BLaER1 treated with 17β-estradiol and CSF1 and Interleukin-3, amounts not matched to agents 10 nM and 100 nM (cell line): ENCODE measurements at regions not wholly inside any gene's neighbourhood (a gene's known extent, or its start where the extent isn't known, plus 50 kb on each side); places are given as distances from the start of the nearest gene placed in this dataset.

ENCODE experiments used
- H3K27ac ChIP-seq, 11 experiments: shearing (Covaris generic); formaldehyde crosslinking; 2 replicates each; pipeline ENCODE4 v1.8.1; 2022
- H3K27me3 ChIP-seq, 11 experiments: shearing (Covaris generic); formaldehyde crosslinking; 2 replicates each; pipeline ENCODE4 v1.8.1; 2022
- H3K36me3 ChIP-seq, 11 experiments: shearing (Covaris generic); formaldehyde crosslinking; 2 replicates each; pipeline ENCODE4 v1.8.1; 2022
- H3K4me1 ChIP-seq, 10 experiments: shearing (Covaris generic); formaldehyde crosslinking; 2 replicates each; pipeline ENCODE4 v1.8.1; 2022
- H3K4me2 ChIP-seq, 11 experiments: shearing (Covaris generic); formaldehyde crosslinking; 2 replicates each; pipeline ENCODE4 v1.8.1; 2022
- H3K4me3 ChIP-seq, 10 experiments: shearing (Covaris generic); formaldehyde crosslinking; 2 replicates each; pipeline ENCODE4 v1.8.1; 2022
- H3K9ac ChIP-seq, 11 experiments: shearing (Covaris generic); formaldehyde crosslinking; 2 replicates each; pipeline ENCODE4 v1.8.1; 2022
- H3K9me3 ChIP-seq, 11 experiments: shearing (Covaris generic); formaldehyde crosslinking; replicated peaks in 1 of 11; 2 replicates each; pipeline ENCODE4 v1.8.1; 2022
- H4K20me1 ChIP-seq, 11 experiments: shearing (Covaris generic); formaldehyde crosslinking; 2 replicates each; pipeline ENCODE4 v1.8.1; 2022
- Cebpa-rat ChIP-seq, 11 experiments: shearing (Covaris generic); IDR thresholded peaks; 2 replicates each; pipeline ENCODE4 v1.8.1; 2022

- peaks cover 0 to 25% (median 0%) of the 10 kb centered on the region in 11 experiments; a peak in 6 of 22 replicates for H3K27me3 ChIP-seq
- H3K36me3 ChIP-seq, result peaks cover 0 to 7% (median 0%) of the 10 kb centered on the region in 11 experiments; a peak in 1 of 22 replicates
- no peak overlapping the region for H3K9ac ChIP-seq
- no peak overlapping the region for H3K27ac ChIP-seq
- H3K4me2 ChIP-seq, result peak overlapping the region in 3 of 11 experiments; percentile 25 to 68 (median 40); a peak in 5 of 22 replicates
- H4K20me1 ChIP-seq, result no peaks in the 10 kb centered on the region
- H3K4me1 ChIP-seq, result peaks cover 9 to 47% (median 12%) of the 10 kb centered on the region in 10 experiments; a peak in 18 of 20 replicates
- TF ChIP-seq Cebpa-rat (IDR thresholded peaks at IDR 0.05), result no peak
- H3K4me3 ChIP-seq, result no peak overlapping the region
- H3K9me3 ChIP-seq, result peaks cover 29 to 53% (median 33%) of the 10 kb centered on the region in 11 experiments
Measured at GRCh38 chr9:87810679-87811178, 71.9 kb upstream of the SPATA31E1 start.

- Histone ChIP-seq H3K36me3 (peaks cover 0 to 7% (median 0%) of the 10 kb centered on the region in 11 experiments; a peak in 1 of 22 replicates), H3K27me3 (peaks cover 0 to 25% (median 0%) of the 10 kb centered on the region in 11 experiments; a peak in 6 of 22 replicates), H3K4me2 (peak overlapping the region; percentile 16 to 75 (median 48); a peak in 21 of 22 replicates), H4K20me1 (no peaks in the 10 kb centered on the region), H3K4me3 (no peak overlapping the region), H3K27ac (peak overlapping the region in 1 of 11 experiments; percentile 2; a peak in 1 of 22 replicates), H3K4me1 (peaks cover 9 to 62% (median 12%) of the 10 kb centered on the region in 10 experiments; a peak in 18 of 20 replicates), H3K9ac (no peak overlapping the region), H3K9me3 (peaks cover 24 to 38% (median 27%) of the 10 kb centered on the region in 11 experiments)
- TF ChIP-seq Cebpa-rat (IDR thresholded peaks at IDR 0.05), result no peak
Measured at GRCh38 chr9:87812375-87813118, 70.1 kb upstream of the SPATA31E1 start.

GRCh38 chr9:87813119-87813463 lies 69.6 kb upstream of the SPATA31E1 start:
- peaks cover 0 to 7% (median 0%) of the 10 kb centered on the region in 11 experiments; a peak in 1 of 22 replicates for H3K36me3 ChIP-seq
- peaks cover 0 to 25% (median 0%) of the 10 kb centered on the region in 11 experiments; a peak in 6 of 22 replicates for H3K27me3 ChIP-seq
- TF ChIP-seq Cebpa-rat (IDR thresholded peaks at IDR 0.05), result no peak
- H4K20me1 ChIP-seq, result no peaks in the 10 kb centered on the region
- H3K4me2 ChIP-seq, result peak overlapping the region; percentile 16 to 75 (median 48); a peak in 21 of 22 replicates
- H3K4me1 ChIP-seq, result peaks cover 9 to 62% (median 12%) of the 10 kb centered on the region in 10 experiments; a peak in 18 of 20 replicates
- no peak overlapping the region for H3K27ac ChIP-seq
- H3K9me3 ChIP-seq, result peaks cover 19 to 33% (median 22%) of the 10 kb centered on the region in 11 experiments
- H3K9ac ChIP-seq, result no peak overlapping the region
- no peak overlapping the region for H3K4me3 ChIP-seq

GRCh38 chr9:87816036-87816435 lies 66.6 kb upstream of the SPATA31E1 start:
- H3K27me3 ChIP-seq, result peaks cover 0 to 25% (median 0%) of the 10 kb centered on the region in 11 experiments; a peak in 6 of 22 replicates
- H3K4me3 ChIP-seq, result no peak overlapping the region
- no peaks in the 10 kb centered on the region for H3K36me3 ChIP-seq
- H3K27ac ChIP-seq, result no peak overlapping the region
- TF ChIP-seq Cebpa-rat (IDR thresholded peaks at IDR 0.05), result no peak
- peak overlapping the region in 2 of 11 experiments; percentile 7 to 18; a peak in 2 of 22 replicates for H3K4me2 ChIP-seq
- H4K20me1 ChIP-seq, result no peaks in the 10 kb centered on the region
- H3K9ac ChIP-seq, result no peak overlapping the region
- peaks cover 0 to 7% (median 0%) of the 10 kb centered on the region in 11 experiments; a peak in 1 of 22 replicates for H3K9me3 ChIP-seq
- peaks cover 9 to 49% (median 12%) of the 10 kb centered on the region in 10 experiments; a peak in 18 of 20 replicates for H3K4me1 ChIP-seq

DNA sequence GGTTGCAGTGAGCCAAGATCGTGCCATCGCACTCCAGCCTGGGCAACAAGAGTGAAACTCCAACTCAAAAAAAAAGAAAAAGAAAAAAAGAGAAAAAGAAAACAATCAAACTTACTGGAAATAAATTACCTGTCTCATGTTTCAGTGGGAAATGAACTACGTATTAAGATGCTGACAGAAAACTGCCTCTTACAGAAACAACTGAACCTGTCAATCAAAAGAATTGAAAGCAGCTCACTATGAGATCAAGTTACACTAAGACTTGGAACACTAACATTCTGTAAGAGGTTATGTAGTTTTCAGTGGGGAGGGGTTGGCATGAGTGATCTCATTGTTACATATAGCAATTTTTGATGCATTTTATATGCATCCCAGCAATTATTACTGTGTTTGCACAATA lies 64.4 kb upstream of the SPATA31E1 start:
- Histone ChIP-seq H3K4me2 (no peak overlapping the region), H3K27ac (no peak overlapping the region), H3K9me3 (peaks cover 0 to 12% (median 0%) of the 10 kb centered on the region in 11 experiments; a peak in 5 of 22 replicates), H3K9ac (no peak overlapping the region), H4K20me1 (no peaks in the 10 kb centered on the region), H3K27me3 (peaks cover 0 to 13% (median 0%) of the 10 kb centered on the region in 11 experiments; a peak in 4 of 22 replicates), H3K4me3 (no peak overlapping the region), H3K36me3 (no peaks in the 10 kb centered on the region), H3K4me1 (peaks cover 0 to 26% (median 0%) of the 10 kb centered on the region in 10 experiments; a peak in 7 of 20 replicates)
- TF ChIP-seq Cebpa-rat (IDR thresholded peaks at IDR 0.05), result no peak

- Histone ChIP-seq H3K27ac (no peak overlapping the region), H3K9me3 (peaks cover 11 to 33% (median 16%) of the 10 kb centered on the region in 11 experiments), H3K27me3 (no peaks in the 10 kb centered on the region), H3K9ac (no peak overlapping the region), H3K36me3 (no peaks in the 10 kb centered on the region), H3K4me2 (no peak overlapping the region), H3K4me1 (peaks cover 0 to 10% (median 0%) of the 10 kb centered on the region in 10 experiments; a peak in 5 of 20 replicates), H4K20me1 (no peaks in the 10 kb centered on the region), H3K4me3 (no peak overlapping the region)
- no peak for TF ChIP-seq Cebpa-rat (IDR thresholded peaks at IDR 0.05)
Measured at GRCh38 chr9:87824216-87824875, 58.3 kb upstream of the SPATA31E1 start.

DNA sequence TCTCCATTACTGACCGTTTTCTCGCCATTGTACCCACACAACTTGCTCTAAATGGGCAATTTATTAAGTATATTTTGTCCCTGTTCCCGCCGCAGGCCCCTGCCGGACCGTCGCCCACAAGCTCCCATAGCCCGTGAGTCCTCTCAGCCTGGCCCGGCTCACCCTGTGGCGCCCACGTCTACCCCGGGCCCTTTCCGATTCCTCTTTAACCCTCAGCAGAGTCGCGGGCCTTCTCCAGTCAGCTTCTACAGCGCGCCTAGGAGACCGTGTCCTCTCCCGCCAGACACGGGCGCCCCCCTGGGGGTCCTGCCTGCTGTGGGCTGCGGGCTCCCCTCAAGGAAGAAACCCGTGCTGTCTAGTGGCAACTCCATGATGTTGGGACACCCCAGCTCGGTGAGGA lies 57.8 kb upstream of the SPATA31E1 start:
- H4K20me1 ChIP-seq, result no peaks in the 10 kb centered on the region
- TF ChIP-seq Cebpa-rat (IDR thresholded peaks at IDR 0.05), result no peak
- H3K27me3 ChIP-seq, result no peaks in the 10 kb centered on the region
- H3K9ac ChIP-seq, result no peak overlapping the region
- no peak overlapping the region for H3K4me2 ChIP-seq
- H3K36me3 ChIP-seq, result no peaks in the 10 kb centered on the region
- H3K9me3 ChIP-seq, result peaks cover 11 to 33% (median 16%) of the 10 kb centered on the region in 11 experiments
- no peak overlapping the region for H3K27ac ChIP-seq
- H3K4me1 ChIP-seq, result peaks cover 0 to 12% (median 0%) of the 10 kb centered on the region in 10 experiments; a peak in 5 of 20 replicates
- H3K4me3 ChIP-seq, result no peak overlapping the region

GRCh38 chr9:87826331-87826730 lies 56.3 kb upstream of the SPATA31E1 start:
- no peak overlapping the region for H3K27ac ChIP-seq
- H3K27me3 ChIP-seq, result no peaks in the 10 kb centered on the region
- H3K4me1 ChIP-seq, result peaks cover 0 to 16% (median 0%) of the 10 kb centered on the region in 10 experiments; a peak in 5 of 20 replicates
- no peaks in the 10 kb centered on the region for H4K20me1 ChIP-seq
- no peaks in the 10 kb centered on the region for H3K36me3 ChIP-seq
- H3K4me3 ChIP-seq, result no peak overlapping the region
- 0 out of 22 replicates have a peak overlapping the region, but pooled peaks of 1 of the 11 experiments have one; percentile 18 for H3K4me2 ChIP-seq
- peaks cover 11 to 26% (median 16%) of the 10 kb centered on the region in 11 experiments for H3K9me3 ChIP-seq
- TF ChIP-seq Cebpa-rat (IDR thresholded peaks at IDR 0.05), result no peak
- no peak overlapping the region for H3K9ac ChIP-seq
